ENCODE measurements at regions not wholly inside any gene's neighbourhood (a gene's known extent, or its start where the extent isn't known, plus 50 kb on each side); places are given as distances from the start of the nearest gene placed in this dataset.

GRCh38 chr13:89966524-89966923, 1381.0 kb upstream of the MIR17HG start:
- DNase-seq (ENCODE audit: extremely low read depth, low read depth) = no peak

- DNase-seq (ENCODE audit: extremely low read depth, low read depth) = no peak
These were observed 1379.8 kb upstream of the MIR17HG start for GRCh38 chr13:89967701-89968100.

GRCh38 chr13:89968470-89968869, 1379.0 kb upstream of the MIR17HG start:
- DNase-seq (ENCODE audit: extremely low read depth, low read depth) = no peak

GRCh38 chr13:89970353-89970709, 1377.2 kb upstream of the MIR17HG start:
- DNase-seq (ENCODE audit: extremely low read depth, low read depth) = no peak

GRCh38 chr13:89977203-89977602, 1370.3 kb upstream of the MIR17HG start:
- DNase-seq (ENCODE audit: extremely low read depth, low read depth) = no peak

- DNase-seq (ENCODE audit: extremely low read depth, low read depth) = no peak
These were observed 1366.6 kb upstream of the MIR17HG start for GRCh38 chr13:89980896-89981295.

GRCh38 chr13:89982407-89983095, 1364.9 kb upstream of the MIR17HG start:
- no peak for DNase-seq (ENCODE audit: extremely low read depth, low read depth)

- no peak for DNase-seq (ENCODE audit: extremely low read depth, low read depth)
These were observed 1359.3 kb upstream of the MIR17HG start for GRCh38 chr13:89988206-89988605.

GRCh38 chr13:90003566-90003965, 1343.9 kb upstream of the MIR17HG start:
- DNase-seq (ENCODE audit: extremely low read depth, low read depth) = no peak

GRCh38 chr13:90008707-90009149, 1338.8 kb upstream of the MIR17HG start:
- DNase-seq (ENCODE audit: extremely low read depth, low read depth) = no peak

- no peak for DNase-seq (ENCODE audit: extremely low read depth, low read depth)
These were observed 1333.4 kb upstream of the MIR17HG start for GRCh38 chr13:90014038-90014437.

- no peak for DNase-seq (ENCODE audit: extremely low read depth, low read depth)
These were observed 1331.7 kb upstream of the MIR17HG start for GRCh38 chr13:90015565-90016507.

GRCh38 chr13:90016688-90017087, 1330.8 kb upstream of the MIR17HG start:
- no peak for DNase-seq (ENCODE audit: extremely low read depth, low read depth)

- DNase-seq (ENCODE audit: extremely low read depth, low read depth) = no peak
These were observed 1326.9 kb upstream of the MIR17HG start for GRCh38 chr13:90020536-90021070.

- no peak for DNase-seq (ENCODE audit: extremely low read depth, low read depth)
These were observed 1320.1 kb upstream of the MIR17HG start for GRCh38 chr13:90027409-90027808.

- no peak for DNase-seq (ENCODE audit: extremely low read depth, low read depth)
These were observed 1315.2 kb upstream of the MIR17HG start for GRCh38 chr13:90032313-90032712.

- no peak for DNase-seq (ENCODE audit: extremely low read depth, low read depth)
These were observed 1314.5 kb upstream of the MIR17HG start for GRCh38 chr13:90032841-90033493.

GRCh38 chr13:90039516-90039915, 1308.0 kb upstream of the MIR17HG start:
- no peak for DNase-seq (ENCODE audit: extremely low read depth, low read depth)

GRCh38 chr13:90047600-90047999, 1299.9 kb upstream of the MIR17HG start:
- DNase-seq (ENCODE audit: extremely low read depth, low read depth) = no peak

GRCh38 chr13:90049989-90050671, 1297.4 kb upstream of the MIR17HG start:
- no peak for DNase-seq (ENCODE audit: extremely low read depth, low read depth)

- DNase-seq (ENCODE audit: extremely low read depth, low read depth) = no peak
These were observed 1292.4 kb upstream of the MIR17HG start for GRCh38 chr13:90055121-90055520.
